NCI-H2029 (cell line): ENCODE measurements at regions not wholly inside any gene's neighbourhood (a gene's known extent, or its start where the extent isn't known, plus 50 kb on each side); places are given as distances from the start of the nearest gene placed in this dataset.
"Not testable (repeated sequence)": the region's sequence is repeated elsewhere in the genome, so short reads cannot be mapped to it uniquely, and the experiment has no call there.

ENCODE experiments used
- DNase-seq: peaks from one replicate; lab custom pipeline; 2025; lab: John Stamatoyannopoulos, UW

DNA sequence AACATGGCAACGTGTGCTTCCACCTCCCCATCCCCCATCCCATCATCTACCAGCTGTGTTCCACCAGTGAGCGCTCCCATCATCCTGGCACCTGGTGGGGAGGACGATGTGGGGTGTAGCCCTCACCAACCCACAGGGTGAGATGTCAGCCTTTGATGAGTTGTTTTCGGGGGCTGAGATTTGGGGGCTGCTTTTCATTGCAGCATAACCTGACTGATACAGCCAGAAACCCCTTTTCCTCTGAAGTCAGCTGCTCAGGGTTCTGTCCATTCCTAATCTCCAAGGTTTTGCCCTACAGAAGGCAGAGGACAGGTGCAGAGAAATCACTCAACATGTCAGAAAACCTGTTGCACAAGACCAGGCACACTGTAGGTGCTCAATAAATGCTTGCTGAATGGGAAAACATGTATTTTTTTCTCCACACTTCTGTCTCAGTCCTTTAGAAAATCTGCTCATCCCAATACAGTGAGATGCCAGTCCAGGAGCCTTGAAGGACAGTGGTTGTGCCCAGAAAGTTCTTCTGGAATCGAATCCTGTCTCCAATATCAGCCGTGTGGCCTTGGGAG, 239.8 kb downstream of the RBM19 start:
- no peak for DNase-seq

- DNase-seq = no peak
Measured at GRCh38 chr12:113725557-113725876, 240.6 kb downstream of the RBM19 start.

DNA sequence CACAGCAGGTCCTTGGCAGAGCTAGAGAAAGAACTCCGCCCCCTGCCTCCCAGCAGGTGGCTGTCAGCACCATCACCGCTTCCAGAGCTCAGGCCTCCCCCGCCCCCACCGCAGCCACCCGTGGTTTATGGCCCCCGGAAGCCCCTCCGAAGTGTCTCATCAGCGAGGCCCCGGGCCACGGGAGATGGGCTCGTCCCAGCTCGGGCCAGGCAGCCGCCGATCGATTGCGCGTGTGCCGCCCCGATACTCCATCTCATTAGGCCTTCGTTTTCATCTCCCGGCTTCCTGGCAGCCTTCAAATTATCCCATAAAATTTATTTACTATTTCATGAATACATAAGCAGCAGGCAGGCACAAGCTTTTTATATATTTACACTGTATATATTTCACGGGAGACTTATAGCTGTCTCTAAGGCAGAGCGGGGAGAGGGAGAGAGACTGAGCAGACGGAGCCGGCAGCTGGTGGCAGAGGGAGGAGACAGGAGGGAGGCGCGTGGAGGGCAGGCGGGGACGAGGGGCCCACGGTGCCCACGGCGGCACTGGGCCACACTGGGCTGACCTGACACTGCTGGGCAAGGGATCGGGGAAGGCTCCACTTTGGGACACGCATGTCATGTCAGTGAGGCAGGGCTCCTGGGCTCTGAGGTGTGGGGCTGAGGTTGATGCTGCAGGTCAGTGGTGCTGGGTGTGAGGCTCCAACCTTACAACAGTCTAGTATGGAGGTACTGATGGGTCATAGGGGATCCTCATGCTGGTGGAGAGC, 241.2 kb downstream of the RBM19 start:
- DNase-seq = peak; percentile 7

- DNase-seq = no peak
Measured at GRCh38 chr12:113723631-113724030, 242.5 kb downstream of the RBM19 start.

DNA sequence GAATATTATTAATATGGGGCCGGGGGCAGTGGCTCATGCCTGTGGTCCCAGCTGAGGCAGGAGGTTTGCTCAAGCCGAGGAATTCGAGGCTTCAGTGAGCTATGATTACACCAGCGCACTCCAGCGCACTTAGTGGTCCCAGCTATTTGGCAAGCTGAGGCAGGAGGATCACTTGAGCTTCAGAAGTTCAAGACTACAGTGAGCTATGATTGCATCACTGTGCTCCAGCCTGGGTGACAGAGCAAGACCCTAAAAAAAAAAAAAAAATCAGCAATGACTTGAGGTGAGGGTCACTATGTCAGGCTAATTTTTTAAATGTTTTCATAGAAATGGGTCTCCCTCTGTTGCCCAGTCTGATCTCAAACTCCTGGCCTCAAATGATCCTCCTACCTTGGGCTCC, 243.4 kb downstream of the RBM19 start:
- DNase-seq = no peak

GRCh38 chr12:113720629-113721028, 245.5 kb downstream of the RBM19 start:
- no peak for DNase-seq

- no peak for DNase-seq
Measured at GRCh38 chr12:113719911-113720591, 246.1 kb downstream of the RBM19 start.

DNA sequence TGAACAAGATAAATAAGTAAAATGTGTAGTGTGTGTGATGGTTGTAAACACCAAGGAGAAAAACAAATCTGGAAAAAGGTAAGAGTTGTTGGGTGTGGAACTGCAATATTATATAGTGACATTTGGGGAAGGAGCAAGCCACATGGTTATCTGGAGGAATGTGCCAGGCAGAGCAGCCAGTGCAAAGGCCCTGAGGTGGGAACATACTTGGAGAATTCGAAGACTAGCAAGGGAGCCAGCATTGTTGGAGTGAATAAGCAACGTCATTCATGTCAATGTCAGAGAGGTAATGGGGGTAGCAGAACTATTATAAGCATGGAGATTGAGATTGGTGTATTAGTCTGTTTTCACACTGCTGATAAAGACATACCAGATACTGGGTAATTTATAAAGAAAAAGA, 241.5 kb upstream of the LHX5 start:
- DNase-seq = no peak

GRCh38 chr12:113712481-113712880, 240.8 kb upstream of the LHX5 start:
- no peak for DNase-seq

GRCh38 chr12:113710216-113710615, 238.5 kb upstream of the LHX5 start:
- DNase-seq = no peak

GRCh38 chr12:113709456-113709855, 237.8 kb upstream of the LHX5 start:
- no peak for DNase-seq

GRCh38 chr12:113702836-113703235, 231.2 kb upstream of the LHX5 start:
- DNase-seq = no peak

DNA sequence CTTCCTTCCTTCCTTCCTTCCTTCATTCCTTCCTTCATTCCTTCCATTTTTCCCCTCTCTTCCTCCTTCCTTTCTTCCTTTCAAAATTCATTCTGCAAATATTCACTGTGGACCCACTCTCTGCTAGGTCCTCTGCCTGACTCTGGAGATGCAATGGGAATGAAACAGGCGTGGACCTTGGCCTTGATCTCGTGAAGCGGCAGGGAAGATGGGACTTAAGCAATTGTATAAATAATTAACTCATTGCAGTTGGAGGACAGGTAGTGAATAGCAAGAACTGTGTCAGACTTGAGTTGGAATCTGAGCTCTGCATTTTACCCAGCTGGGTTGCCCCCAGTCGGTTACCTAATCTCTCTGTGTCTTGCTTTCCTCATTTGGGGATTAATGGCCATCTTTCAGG, 230.6 kb upstream of the LHX5 start:
- DNase-seq = no peak

DNA sequence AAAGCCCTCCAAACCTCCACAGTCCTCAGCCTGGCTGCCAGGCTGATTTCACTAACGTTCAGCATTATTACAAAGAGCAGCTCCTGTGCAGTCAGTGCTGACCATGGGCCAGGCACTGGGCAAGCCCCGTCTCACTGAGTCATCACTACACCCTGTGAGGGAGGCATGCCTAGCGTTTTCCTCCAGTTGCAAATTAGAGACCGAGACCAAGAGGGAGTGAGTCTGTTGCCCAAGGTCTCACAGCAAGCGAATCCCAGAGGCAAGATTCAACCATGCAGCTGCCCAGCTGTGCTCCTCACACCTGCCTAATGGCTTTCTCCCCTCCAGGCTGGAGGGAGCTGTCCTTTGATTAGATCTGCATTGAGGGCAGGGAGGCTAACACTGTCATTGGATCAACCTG, 229.3 kb upstream of the LHX5 start:
- no peak for DNase-seq

DNA sequence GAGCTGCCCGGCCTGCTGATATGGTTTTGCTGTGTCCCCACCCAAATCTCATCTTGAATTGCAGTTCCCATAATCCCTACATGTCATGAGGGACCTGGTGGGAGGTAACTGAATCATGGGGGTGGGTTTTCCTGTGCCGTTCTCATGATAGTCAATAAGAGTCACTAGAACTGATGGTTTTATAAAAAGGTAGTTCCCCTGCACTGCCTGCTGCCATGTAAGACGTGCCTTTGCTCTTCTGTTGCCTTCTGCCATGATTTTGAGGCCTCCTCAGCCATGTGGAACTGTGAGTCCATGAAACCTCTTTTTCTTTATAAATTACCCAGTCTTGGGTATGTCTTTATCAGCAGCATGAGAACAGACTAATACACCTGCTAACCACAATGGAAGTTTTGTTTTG, 228.3 kb upstream of the LHX5 start:
- not testable (repeated sequence) for DNase-seq

GRCh38 chr12:113698510-113698858, 226.8 kb upstream of the LHX5 start:
- DNase-seq = no peak

GRCh38 chr12:113697651-113698509, 226.2 kb upstream of the LHX5 start:
- DNase-seq = peak; percentile 46

DNA sequence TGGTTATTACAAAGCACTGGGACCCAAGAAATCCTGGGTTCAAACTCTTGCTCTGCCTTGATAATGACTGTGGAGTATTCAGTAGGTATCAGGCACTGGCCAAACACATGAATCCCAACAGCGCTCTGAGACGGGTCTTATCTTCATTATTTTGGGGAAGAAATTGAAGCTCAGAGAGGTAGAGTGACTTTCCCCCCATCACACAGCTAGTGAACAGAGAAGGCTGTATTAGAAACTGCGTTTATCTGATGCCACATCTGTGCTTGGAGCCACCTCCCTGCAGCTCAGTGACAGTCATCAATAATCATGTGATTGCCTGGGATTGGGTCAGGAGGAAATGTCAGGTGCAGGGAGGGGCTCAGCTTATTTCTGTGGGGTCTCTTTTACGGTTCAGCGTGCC, 225.4 kb upstream of the LHX5 start:
- DNase-seq = no peak

DNA sequence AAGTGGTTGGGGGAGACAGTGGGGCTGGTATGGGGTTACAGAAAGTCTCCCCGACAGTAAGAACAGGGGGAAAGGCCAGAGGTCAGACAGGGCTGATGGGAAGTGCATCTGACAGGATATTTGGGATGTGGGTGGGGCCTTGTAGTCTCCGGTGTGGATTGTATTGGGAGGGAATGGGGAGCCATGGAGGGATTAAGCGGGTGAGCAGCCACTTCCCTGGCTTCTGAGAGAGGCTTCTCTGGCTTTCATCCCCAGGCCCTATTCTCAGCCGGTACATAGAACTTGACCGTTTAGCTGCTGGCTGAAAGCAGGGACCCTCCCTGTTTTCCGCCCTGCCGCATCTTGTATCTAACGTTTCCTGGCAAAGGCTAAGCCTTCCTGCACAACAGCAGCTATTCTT, 222.0 kb upstream of the LHX5 start:
- DNase-seq = no peak

GRCh38 chr12:113689047-113689610, 217.5 kb upstream of the LHX5 start:
- no peak for DNase-seq

DNA sequence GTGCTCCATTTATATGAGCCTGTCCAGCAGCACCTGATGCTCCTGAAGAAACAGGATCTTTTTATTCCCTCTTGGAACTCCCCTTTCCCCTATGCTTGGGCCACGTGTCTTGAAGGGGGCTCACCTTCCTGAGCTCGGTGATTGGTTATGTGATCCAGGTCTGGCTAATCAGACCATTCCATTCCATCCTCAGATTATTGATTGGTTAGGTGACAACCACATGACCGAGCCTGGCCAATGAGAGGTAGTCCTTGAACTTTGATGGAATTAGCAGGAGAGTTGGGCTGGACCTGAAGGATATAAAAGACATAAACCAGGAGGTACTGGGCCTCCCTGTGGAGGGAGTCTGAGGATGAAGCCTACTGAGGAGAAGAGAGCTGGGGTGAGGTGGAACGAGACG, 216.6 kb upstream of the LHX5 start:
- no peak for DNase-seq
